22Rv1 (cell line): ENCODE measurements at regions not wholly inside any gene's neighbourhood (a gene's known extent, or its start where the extent isn't known, plus 50 kb on each side); places are given as distances from the start of the nearest gene placed in this dataset.

Source experiments
- H3K27ac ChIP-seq: fragments of 450-650 bp; 2 replicates; pipeline ENCODE4 v1.5.1; 2017
- ZFX ChIP-seq: fragments of 450-650 bp; IDR thresholded peaks from 2 replicates; pipeline ENCODE4 v1.6.1; 2017; ENCODE audit warnings: antibody characterized with exemption, borderline replicate concordance
- TF ChIP-seq, protein P1 (sequence below): fragments of 450-650 bp; IDR thresholded peaks from 2 replicates; pipeline ENCODE4 v1.5.1; 2017; ENCODE audit warnings: mild to moderate bottlenecking

DNA sequence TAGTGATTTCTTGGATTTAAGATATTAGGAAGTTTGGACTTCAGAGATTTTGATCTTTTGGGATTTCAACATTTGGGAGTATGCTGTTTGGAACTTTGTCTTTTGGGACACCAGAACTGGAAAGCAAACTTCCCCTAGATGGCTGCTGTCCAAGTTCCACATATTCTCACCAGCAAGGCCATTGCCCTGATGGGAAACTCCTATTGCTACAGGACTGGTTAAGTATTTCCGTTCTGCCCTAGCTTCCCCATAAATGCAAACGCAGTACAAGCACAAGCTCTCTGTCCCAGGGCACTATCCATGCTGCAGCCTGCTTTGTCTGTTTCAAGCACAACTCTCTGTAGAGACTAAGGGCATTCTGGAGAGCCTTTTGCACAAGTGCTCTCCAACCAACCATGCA, 79.3 kb upstream of the SLC25A13 start:
- no peak for TF ChIP-seq ZFX
- TF ChIP-seq, protein P1, sequence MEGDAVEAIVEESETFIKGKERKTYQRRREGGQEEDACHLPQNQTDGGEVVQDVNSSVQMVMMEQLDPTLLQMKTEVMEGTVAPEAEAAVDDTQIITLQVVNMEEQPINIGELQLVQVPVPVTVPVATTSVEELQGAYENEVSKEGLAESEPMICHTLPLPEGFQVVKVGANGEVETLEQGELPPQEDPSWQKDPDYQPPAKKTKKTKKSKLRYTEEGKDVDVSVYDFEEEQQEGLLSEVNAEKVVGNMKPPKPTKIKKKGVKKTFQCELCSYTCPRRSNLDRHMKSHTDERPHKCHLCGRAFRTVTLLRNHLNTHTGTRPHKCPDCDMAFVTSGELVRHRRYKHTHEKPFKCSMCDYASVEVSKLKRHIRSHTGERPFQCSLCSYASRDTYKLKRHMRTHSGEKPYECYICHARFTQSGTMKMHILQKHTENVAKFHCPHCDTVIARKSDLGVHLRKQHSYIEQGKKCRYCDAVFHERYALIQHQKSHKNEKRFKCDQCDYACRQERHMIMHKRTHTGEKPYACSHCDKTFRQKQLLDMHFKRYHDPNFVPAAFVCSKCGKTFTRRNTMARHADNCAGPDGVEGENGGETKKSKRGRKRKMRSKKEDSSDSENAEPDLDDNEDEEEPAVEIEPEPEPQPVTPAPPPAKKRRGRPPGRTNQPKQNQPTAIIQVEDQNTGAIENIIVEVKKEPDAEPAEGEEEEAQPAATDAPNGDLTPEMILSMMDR = no peak
- H3K27ac ChIP-seq = no peak overlapping the region

DNA sequence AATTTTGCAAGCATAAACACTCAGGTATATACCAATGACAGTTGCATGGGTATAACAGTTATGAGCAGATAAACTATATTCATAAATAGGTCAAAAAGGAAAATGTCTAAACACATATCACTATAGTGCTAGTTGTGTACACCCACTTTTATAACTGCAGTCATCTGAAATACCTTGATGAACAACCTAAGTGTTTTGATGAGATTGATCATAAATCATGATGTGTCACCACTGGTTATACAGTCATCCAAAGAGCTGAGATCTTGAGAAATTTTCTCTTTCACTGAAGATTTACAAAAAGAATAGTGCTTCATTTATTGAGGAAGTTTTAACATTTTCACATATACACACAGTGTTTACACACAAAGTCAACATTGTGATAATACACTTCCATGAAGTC, 78.6 kb upstream of the SLC25A13 start:
- TF ChIP-seq, protein P1 = no peak
- TF ChIP-seq ZFX = no peak
- H3K27ac ChIP-seq = no peak overlapping the region

DNA sequence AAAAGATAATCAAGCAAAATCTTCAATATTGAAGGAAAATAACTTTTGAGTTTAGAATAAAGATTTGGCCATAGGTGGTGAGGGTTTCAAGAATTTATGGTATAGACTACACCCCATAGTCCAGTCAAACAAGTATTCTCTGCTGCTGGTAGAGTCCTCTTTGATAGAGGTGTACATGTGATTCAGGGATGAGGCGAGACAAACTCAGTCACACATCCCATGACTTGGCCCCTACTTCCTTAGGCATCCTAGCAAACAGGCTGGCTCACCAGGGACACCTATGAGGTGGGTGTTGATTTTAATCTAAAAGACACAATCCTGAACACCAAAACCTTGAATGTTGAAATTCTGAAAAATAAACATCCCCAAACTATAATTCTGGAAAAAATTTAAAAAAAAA, 78.1 kb upstream of the SLC25A13 start:
- no peak overlapping the region for H3K27ac ChIP-seq
- TF ChIP-seq, protein P1 = no peak
- TF ChIP-seq ZFX = no peak

DNA sequence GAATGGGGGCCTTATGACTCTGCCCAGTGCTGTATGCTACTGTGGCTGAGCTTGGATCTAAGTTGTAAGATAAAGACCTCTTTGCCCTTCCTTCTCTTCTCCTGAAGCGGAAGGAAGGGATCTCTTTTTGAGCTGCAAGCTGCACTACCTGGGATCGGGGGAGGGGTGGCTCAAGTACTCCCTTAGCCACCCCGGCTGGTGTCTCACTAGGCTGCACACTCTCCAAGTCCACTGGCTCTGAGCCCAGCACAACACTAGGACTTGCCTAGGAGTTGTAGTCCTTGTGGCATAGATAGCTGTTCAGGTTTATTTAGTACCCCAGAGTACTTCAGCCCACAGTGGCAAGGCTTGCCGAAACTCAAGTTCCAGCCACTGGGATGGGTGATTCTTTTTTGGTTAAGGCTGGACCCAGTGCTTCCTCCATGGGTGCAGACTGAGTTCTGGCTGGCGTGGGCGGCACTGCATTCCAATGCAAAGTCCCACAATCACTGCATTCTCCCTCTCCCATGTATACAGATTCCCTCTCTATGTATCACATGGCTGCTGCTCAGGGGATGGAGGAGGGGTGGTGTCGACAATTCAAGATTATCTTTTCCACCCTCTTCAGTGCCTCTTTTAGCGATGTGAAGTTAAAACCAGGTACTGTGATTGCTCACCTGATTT, 76.2 kb upstream of the SLC25A13 start:
- TF ChIP-seq, protein P1 = no peak
- no peak for TF ChIP-seq ZFX
- no peak overlapping the region for H3K27ac ChIP-seq

DNA sequence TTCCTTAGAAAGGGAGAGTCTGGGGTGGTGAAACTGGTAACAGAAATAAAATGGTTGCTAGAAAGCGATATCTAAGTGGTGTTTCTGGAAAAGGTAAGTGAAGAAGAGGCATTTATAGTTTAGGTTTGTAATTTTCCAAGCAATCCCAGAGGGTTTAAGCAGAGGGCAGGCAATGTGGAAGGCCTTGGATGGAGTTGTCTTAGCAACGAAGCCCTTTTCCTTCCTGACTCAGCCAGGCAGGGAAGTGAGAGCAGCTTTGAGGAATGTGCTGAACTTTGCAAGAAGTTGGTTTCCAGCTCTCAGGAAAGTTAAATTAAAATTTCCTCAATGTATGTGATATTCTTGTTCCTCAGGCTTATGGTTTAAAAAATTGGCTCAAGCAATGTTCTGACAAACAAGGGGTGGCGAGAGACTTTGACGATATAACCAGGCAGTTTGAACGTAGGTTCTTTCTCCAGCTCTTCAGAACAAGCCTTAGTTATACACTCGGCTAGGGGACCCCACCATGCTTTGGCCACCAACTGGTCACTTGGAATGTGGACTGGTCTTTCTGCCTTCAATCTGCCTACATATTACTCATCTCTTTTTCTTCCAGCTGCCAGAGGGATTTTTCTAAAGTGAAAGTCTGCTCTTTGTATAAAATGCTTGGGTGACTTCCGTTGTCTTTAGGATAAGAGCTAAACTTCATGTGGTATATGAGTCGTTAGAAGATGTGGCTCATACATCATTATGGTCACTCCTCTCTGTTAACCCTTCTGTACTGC, 66.9 kb upstream of the SLC25A13 start:
- H3K27ac ChIP-seq = no peak overlapping the region
- TF ChIP-seq ZFX = no peak
- TF ChIP-seq, protein P1 = no peak

DNA sequence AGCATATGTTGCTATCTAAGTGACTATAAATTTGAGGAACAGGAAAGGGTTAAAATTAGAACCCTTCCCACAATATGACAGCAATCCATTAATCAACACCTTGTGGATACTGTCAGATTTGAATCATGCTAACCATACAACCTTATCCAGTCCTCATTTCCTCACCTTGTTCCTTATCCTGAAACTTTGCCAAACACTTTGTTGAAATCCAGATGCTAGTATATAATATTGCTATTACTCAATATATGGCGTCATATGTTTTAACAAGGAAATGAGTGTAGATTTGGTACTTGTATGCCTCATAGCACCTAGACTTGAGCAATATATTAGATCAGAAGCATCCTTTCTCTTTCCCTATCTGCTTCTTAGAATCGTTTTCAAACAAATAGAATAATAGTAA, 66.3 kb upstream of the SLC25A13 start:
- TF ChIP-seq ZFX = no peak
- TF ChIP-seq, protein P1 = no peak
- no peak overlapping the region for H3K27ac ChIP-seq

DNA sequence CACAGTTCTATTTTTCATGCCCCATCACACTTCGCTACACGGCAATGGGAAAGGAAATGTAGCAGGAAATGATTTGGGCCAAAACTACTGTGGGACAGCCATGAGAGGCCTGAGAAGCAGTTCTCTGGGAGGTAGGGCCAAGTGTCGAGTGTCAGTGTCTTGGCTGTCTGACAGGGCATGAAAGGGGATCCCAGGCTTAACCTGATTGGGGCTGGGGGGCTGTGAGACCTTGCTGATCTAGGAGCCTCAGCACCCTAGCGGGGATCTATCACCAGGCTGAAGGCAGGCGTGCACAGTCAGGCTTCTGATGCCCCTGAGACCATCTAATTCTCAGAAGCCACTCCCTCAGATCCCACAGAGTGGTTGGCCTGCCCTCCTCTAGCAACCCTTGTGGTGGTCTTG, 58.2 kb upstream of the SLC25A13 start:
- TF ChIP-seq ZFX = no peak
- TF ChIP-seq, protein P1 = no peak
- H3K27ac ChIP-seq = no peak overlapping the region
